Astrocyte (in vitro differentiated cells and primary cell): ENCODE measurements at regions not wholly inside any gene's neighbourhood (a gene's known extent, or its start where the extent isn't known, plus 50 kb on each side); places are given as distances from the start of the nearest gene placed in this dataset.

Source experiments
- DNase-seq: peaks from one replicate; pipeline ENCODE4 v3.0.0-alpha.2; 2010; ENCODE audit warnings: low read depth
- FAIRE-seq: peaks from 2 replicates; lab custom pipeline; 2011; peaks lifted over from hg19 to GRCh38; lab: Jason Lieb, UNC
- H2AFZ ChIP-seq: 2 replicates; pipeline ENCODE4 v1.6.0; 2012; ENCODE audit warnings: low read depth, low read length, inconsistent platforms
- H3K27ac ChIP-seq: 2 replicates; pipeline ENCODE4 v1.5.1; 2011; ENCODE audit warnings: low read depth, low read length, inconsistent platforms
- H3K27me3 ChIP-seq: 2 replicates; pipeline ENCODE4 v1.6.0; 2011; ENCODE audit warnings: low read length, inconsistent platforms; ENCODE audit not compliant: insufficient read depth
- H3K36me3 ChIP-seq: 2 replicates; pipeline ENCODE4 v1.5.1; 2011; ENCODE audit warnings: low read length, inconsistent platforms; ENCODE audit not compliant: insufficient read depth
- H3K4me1 ChIP-seq: 2 replicates; pipeline ENCODE4 v1.5.1; 2011; ENCODE audit warnings: low read length, inconsistent platforms; ENCODE audit not compliant: insufficient read depth
- H3K4me2 ChIP-seq: 2 replicates; pipeline ENCODE4 v1.6.0; 2012; ENCODE audit warnings: low read length, inconsistent platforms
- H3K4me3 ChIP-seq: 2 replicates; pipeline ENCODE4 v1.5.1; 2011; ENCODE audit warnings: low read depth, mild to moderate bottlenecking, low read length, inconsistent platforms; ENCODE audit not compliant: insufficient read depth
- H3K79me2 ChIP-seq: 2 replicates; pipeline ENCODE4 v1.6.0; 2012; ENCODE audit warnings: mild to moderate bottlenecking, low read length, inconsistent platforms; ENCODE audit not compliant: insufficient read depth
- H3K9ac ChIP-seq: 2 replicates; pipeline ENCODE4 v1.6.0; 2012; ENCODE audit warnings: mild to moderate bottlenecking, low read length, inconsistent platforms
- H3K9me3 ChIP-seq: 2 replicates; pipeline ENCODE4 v1.5.1; 2012; ENCODE audit warnings: low read depth, mild to moderate bottlenecking, low read length, inconsistent platforms; ENCODE audit not compliant: insufficient read depth
- H4K20me1 ChIP-seq: 2 replicates; pipeline ENCODE4 v1.6.0; 2012; ENCODE audit warnings: low read length, inconsistent platforms; ENCODE audit not compliant: insufficient read depth
- H3K27ac Mint-ChIP-seq: one replicate; pipeline ENCODE4 v1.8.0; 2021; ENCODE audit warnings: mild to moderate bottlenecking, mixed read lengths; ENCODE audit not compliant: unreplicated experiment
- H3K27me3 Mint-ChIP-seq: one replicate; pipeline ENCODE4 v1.8.0; 2021; ENCODE audit warnings: low read depth, mixed read lengths; ENCODE audit not compliant: unreplicated experiment
- H3K36me3 Mint-ChIP-seq: one replicate; pipeline ENCODE4 v1.8.0; 2021; ENCODE audit warnings: low read depth, mixed read lengths; ENCODE audit not compliant: unreplicated experiment
- H3K4me1 Mint-ChIP-seq: one replicate; pipeline ENCODE4 v1.8.0; 2021; ENCODE audit warnings: low read depth, mixed read lengths; ENCODE audit not compliant: unreplicated experiment
- H3K4me3 Mint-ChIP-seq: one replicate; pipeline ENCODE4 v1.8.0; 2021; ENCODE audit warnings: mild to moderate bottlenecking, moderate library complexity, mixed read lengths; ENCODE audit not compliant: unreplicated experiment
- H3K9me3 Mint-ChIP-seq: one replicate; pipeline ENCODE4 v1.8.0; 2021; ENCODE audit warnings: mild to moderate bottlenecking, mixed read lengths; ENCODE audit not compliant: unreplicated experiment
- EZH2 ChIP-seq: IDR thresholded peaks from 2 replicates; pipeline ENCODE4 v1.6.1; 2012; ENCODE audit warnings: mild to moderate bottlenecking, low read length, inconsistent platforms; ENCODE audit not compliant: insufficient read depth
- TF ChIP-seq, protein P1 (sequence below): IDR thresholded peaks from 2 replicates; pipeline ENCODE4 v1.5.1; 2011; ENCODE audit warnings: low read depth, mild to moderate bottlenecking, inconsistent platforms, low read length, moderate library complexity; ENCODE audit not compliant: insufficient read depth

GRCh38 chr12:46124848-46125619 is 134.7 kb upstream of the SCAF11 start:
- H3K4me3 Mint-ChIP-seq, result peak overlapping the region; percentile 0

GRCh38 chr12:46124132-46124847 is 133.9 kb upstream of the SCAF11 start:
- Histone ChIP-seq H3K4me2 (peak overlapping the region; percentile 70), H3K36me3 (no peaks in the 10 kb centered on the region), H2AFZ (no peak overlapping the region), H3K27ac (no peak overlapping the region), H3K9ac (no peak overlapping the region), H3K27me3 (peaks cover 15% of the 10 kb centered on the region), H3K4me1 (peaks cover 6% of the 10 kb centered on the region), H3K9me3 (no peaks in the 10 kb centered on the region), H4K20me1 (no peaks in the 10 kb centered on the region), H3K79me2 (no peaks in the 10 kb centered on the region), H3K4me3 (no peak overlapping the region)
- FAIRE-seq (no peak), DNase-seq (no peak)
- TF ChIP-seq EZH2, result no peak
- TF ChIP-seq, protein P1, sequence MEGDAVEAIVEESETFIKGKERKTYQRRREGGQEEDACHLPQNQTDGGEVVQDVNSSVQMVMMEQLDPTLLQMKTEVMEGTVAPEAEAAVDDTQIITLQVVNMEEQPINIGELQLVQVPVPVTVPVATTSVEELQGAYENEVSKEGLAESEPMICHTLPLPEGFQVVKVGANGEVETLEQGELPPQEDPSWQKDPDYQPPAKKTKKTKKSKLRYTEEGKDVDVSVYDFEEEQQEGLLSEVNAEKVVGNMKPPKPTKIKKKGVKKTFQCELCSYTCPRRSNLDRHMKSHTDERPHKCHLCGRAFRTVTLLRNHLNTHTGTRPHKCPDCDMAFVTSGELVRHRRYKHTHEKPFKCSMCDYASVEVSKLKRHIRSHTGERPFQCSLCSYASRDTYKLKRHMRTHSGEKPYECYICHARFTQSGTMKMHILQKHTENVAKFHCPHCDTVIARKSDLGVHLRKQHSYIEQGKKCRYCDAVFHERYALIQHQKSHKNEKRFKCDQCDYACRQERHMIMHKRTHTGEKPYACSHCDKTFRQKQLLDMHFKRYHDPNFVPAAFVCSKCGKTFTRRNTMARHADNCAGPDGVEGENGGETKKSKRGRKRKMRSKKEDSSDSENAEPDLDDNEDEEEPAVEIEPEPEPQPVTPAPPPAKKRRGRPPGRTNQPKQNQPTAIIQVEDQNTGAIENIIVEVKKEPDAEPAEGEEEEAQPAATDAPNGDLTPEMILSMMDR, result no peak
- H3K27me3 Mint-ChIP-seq, result no peaks in the 10 kb centered on the region
- H3K4me1 Mint-ChIP-seq, result peaks cover 3% of the 10 kb centered on the region
- H3K9me3 Mint-ChIP-seq, result no peaks in the 10 kb centered on the region
- H3K4me3 Mint-ChIP-seq, result no peak overlapping the region
- H3K36me3 Mint-ChIP-seq, result no peaks in the 10 kb centered on the region
- no peak overlapping the region for H3K27ac Mint-ChIP-seq

More at GRCh38 chr12:46124848-46125619, 134.7 kb upstream of the SCAF11 start:
- peak overlapping the region; percentile 70 for H3K4me2 ChIP-seq
- no peak overlapping the region for H2AFZ ChIP-seq
- no peak overlapping the region for H3K27ac ChIP-seq
- TF ChIP-seq EZH2, result no peak
- TF ChIP-seq, protein P1, result peak; percentile 71
- H3K36me3 ChIP-seq, result no peaks in the 10 kb centered on the region
- H3K9ac ChIP-seq, result peak overlapping the region; percentile 15
- Mint-ChIP-seq H3K4me1 (peaks cover 3% of the 10 kb centered on the region), H3K9me3 (no peaks in the 10 kb centered on the region), H3K27ac (peak overlapping the region; percentile 83), H3K36me3 (no peaks in the 10 kb centered on the region), H3K27me3 (no peaks in the 10 kb centered on the region)
- FAIRE-seq (peak; percentile 89), DNase-seq (peak; percentile 71)
- H4K20me1 ChIP-seq, result no peaks in the 10 kb centered on the region
- H3K4me1 ChIP-seq, result peaks cover 6% of the 10 kb centered on the region
- no peaks in the 10 kb centered on the region for H3K9me3 ChIP-seq
- peak overlapping the region; percentile 27 for H3K4me3 ChIP-seq
- no peaks in the 10 kb centered on the region for H3K79me2 ChIP-seq
- peaks cover 15% of the 10 kb centered on the region for H3K27me3 ChIP-seq
